ENCODE measurements at regions not wholly inside any gene's neighbourhood (a gene's known extent, or its start where the extent isn't known, plus 50 kb on each side); places are given as distances from the start of the nearest gene placed in this dataset.

- DNase-seq, result peak; percentile 7
- peaks cover 21 to 44% of the 10 kb centered on the region in 2 experiments for H3K4me1 Mint-ChIP-seq
- H3K27ac Mint-ChIP-seq, result no peak overlapping the region
- no peak overlapping the region for H3K27ac ChIP-seq (ENCODE audit: insufficient read length, low read depth, low read length)
- peaks cover 24% of the 10 kb centered on the region for H3K27me3 Mint-ChIP-seq (ENCODE audit: low read depth)
- peaks cover 0 to 5% (median 2%) of the 10 kb centered on the region in 3 experiments; a peak in 4 of 7 replicates for H3K36me3 Mint-ChIP-seq (ENCODE audit: insufficient read depth in 1 of 3, low read depth in 3 of 3)
- H3K79me2 ChIP-seq (ENCODE audit: insufficient read depth, low read length), result no peaks in the 10 kb centered on the region
- no peak overlapping the region for H2BK5ac ChIP-seq (ENCODE audit: insufficient read length, low read length)
- H3K18ac ChIP-seq (ENCODE audit: insufficient read length, low read depth, low read length), result no peak overlapping the region
- no peaks in the 10 kb centered on the region for H4K20me1 ChIP-seq (ENCODE audit: control insufficient read depth, insufficient read depth, insufficient read length)
- H3K9me3 ChIP-seq (ENCODE audit: control insufficient read depth, low read depth, low read length), result no peaks in the 10 kb centered on the region
- WGBS (ENCODE audit: extremely low coverage, insufficient read length, low lambda C conversion rate), result no CpG with 5 or more reads among the region's 7 CpGs
- H4K5ac ChIP-seq (ENCODE audit: insufficient read length, low read depth, low read length), result no peak overlapping the region
- H3K14ac ChIP-seq (ENCODE audit: insufficient read depth, low read length), result no peak overlapping the region
- no peak overlapping the region for H2BK12ac ChIP-seq (ENCODE audit: insufficient read length, low read depth, low read length)
- H2AFZ ChIP-seq (ENCODE audit: low read length), result no peak overlapping the region
- no peak overlapping the region for H3K4ac ChIP-seq (ENCODE audit: low read depth, low read length)
- H3K23me2 ChIP-seq (ENCODE audit: insufficient read length, low read depth, low read length, poor library complexity, severe bottlenecking), result no peaks in the 10 kb centered on the region
- H4K91ac ChIP-seq (ENCODE audit: insufficient read length, low read depth, low read length), result no peak overlapping the region
- H3K4me1 ChIP-seq (ENCODE audit: insufficient read depth, low read length), result peaks cover 4% of the 10 kb centered on the region; the same call in 1 of the 2 replicates
- no peak overlapping the region; a peak in 1 of 5 replicates for H3K4me3 Mint-ChIP-seq
- H3K4me2 ChIP-seq (ENCODE audit: insufficient read depth, insufficient read length, low read length), result no peak overlapping the region
- H2BK20ac ChIP-seq (ENCODE audit: low read depth, low read length, poor library complexity, severe bottlenecking), result no peak overlapping the region
- no peaks in the 10 kb centered on the region for H3K79me1 ChIP-seq (ENCODE audit: insufficient read depth, low read depth, low read length, poor library complexity, severe bottlenecking)
- H3T11ph ChIP-seq (ENCODE audit: low read length), result no peak overlapping the region
- peaks cover 52 to 63% of the 10 kb centered on the region in 2 experiments for H3K9me3 Mint-ChIP-seq
- H3K9ac ChIP-seq (ENCODE audit: extremely low read depth, insufficient read length, low read length), result no peak overlapping the region
- no peak overlapping the region for H2AK5ac ChIP-seq (ENCODE audit: insufficient read length, low read length)
- H3K27me3 ChIP-seq (ENCODE audit: insufficient read depth, low read length), result no peaks in the 10 kb centered on the region
- H3K56ac ChIP-seq (ENCODE audit: insufficient read length, low read depth, low read length), result no peak overlapping the region
- no peak overlapping the region for H2BK15ac ChIP-seq (ENCODE audit: low read depth, low read length)
- no peak overlapping the region for H4K8ac ChIP-seq (replicated peaks; ENCODE audit: insufficient read length, low read depth, low read length)
- no peak for TF ChIP-seq CTCF (conservative IDR thresholded peaks at IDR 0.05)
- no peak overlapping the region for H2BK120ac ChIP-seq (ENCODE audit: low read depth, low read length, poor library complexity, severe bottlenecking)
- no peak overlapping the region for H3K23ac ChIP-seq (ENCODE audit: insufficient read length, low read depth, low read length)
Observed at GRCh38 chrX:69309074-69309792, 144.0 kb upstream of the PJA1 start.
